Chondrocyte (in vitro differentiated cells): ENCODE measurements at regions not wholly inside any gene's neighbourhood (a gene's known extent, or its start where the extent isn't known, plus 50 kb on each side); places are given as distances from the start of the nearest gene placed in this dataset.
"Not testable (repeated sequence)": the region's sequence is repeated elsewhere in the genome, so short reads cannot be mapped to it uniquely, and the experiment has no call there.

Source experiments
- DNase-seq: peaks from one replicate; pipeline ENCODE4 v3.0.0; 2021; ENCODE audit warnings: mixed read lengths, low spot score
- H3K27ac Mint-ChIP-seq: one replicate; pipeline ENCODE4 v1.8.0; 2021; ENCODE audit warnings: mild to moderate bottlenecking, moderate library complexity, mixed read lengths; ENCODE audit not compliant: unreplicated experiment
- H3K27me3 Mint-ChIP-seq: 2 replicates; pipeline ENCODE4 v1.8.0; 2021; ENCODE audit warnings: low read depth, mixed read lengths
- H3K36me3 Mint-ChIP-seq: 2 replicates; pipeline ENCODE4 v1.8.0; 2021; ENCODE audit warnings: low read depth, mixed read lengths
- H3K4me1 Mint-ChIP-seq: 2 replicates; pipeline ENCODE4 v1.8.0; 2021; ENCODE audit warnings: low read depth, mild to moderate bottlenecking, mixed read lengths
- H3K4me3 Mint-ChIP-seq: one replicate; pipeline ENCODE4 v1.8.0; 2021; ENCODE audit warnings: mild to moderate bottlenecking, moderate library complexity, mixed read lengths; ENCODE audit not compliant: unreplicated experiment
- H3K9me3 Mint-ChIP-seq: 2 replicates; pipeline ENCODE4 v1.8.0; 2021; ENCODE audit warnings: low read depth, mixed read lengths
- CTCF ChIP-seq: fragments of 200-600 bp; sonication (generic); IDR thresholded peaks from 2 replicates; pipeline ENCODE4 v1.5.0; 2021; ENCODE audit warnings: antibody characterized with exemption, mild to moderate bottlenecking, moderate library complexity

GRCh38 chr12:131213896-131214442 is 260.3 kb downstream of the ADGRD1 start:
- no peak for TF ChIP-seq CTCF
- no peaks in the 10 kb centered on the region for H3K36me3 Mint-ChIP-seq
- H3K9me3 Mint-ChIP-seq: peaks cover 9% of the 10 kb centered on the region
- H3K4me1 Mint-ChIP-seq: peaks cover 4% of the 10 kb centered on the region
- H3K4me3 Mint-ChIP-seq: no peak overlapping the region
- H3K27me3 Mint-ChIP-seq: peaks cover 20% of the 10 kb centered on the region
- DNase-seq: no peak
- no peak overlapping the region for H3K27ac Mint-ChIP-seq

GRCh38 chr12:131214936-131215335 is 261.2 kb downstream of the ADGRD1 start:
- H3K27me3 Mint-ChIP-seq: peaks cover 20% of the 10 kb centered on the region
- H3K4me3 Mint-ChIP-seq, DNase-seq, H3K9me3 Mint-ChIP-seq, H3K27ac Mint-ChIP-seq, H3K36me3 Mint-ChIP-seq, H3K4me1 Mint-ChIP-seq: not testable (repeated sequence)

GRCh38 chr12:131216587-131216986 is 262.9 kb downstream of the ADGRD1 start:
- not testable (repeated sequence) for H3K9me3 Mint-ChIP-seq, H3K4me3 Mint-ChIP-seq, H3K27ac Mint-ChIP-seq, H3K36me3 Mint-ChIP-seq, DNase-seq, H3K4me1 Mint-ChIP-seq
- H3K27me3 Mint-ChIP-seq: peaks cover 22% of the 10 kb centered on the region

- Mint-ChIP-seq H3K27ac (no peak overlapping the region), H3K4me1 (peaks cover 8% of the 10 kb centered on the region), H3K27me3 (peaks cover 20% of the 10 kb centered on the region), H3K9me3 (peaks cover 9% of the 10 kb centered on the region), H3K4me3 (no peak overlapping the region), H3K36me3 (no peaks in the 10 kb centered on the region)
- no peak for DNase-seq
- no peak for TF ChIP-seq CTCF
Measured at GRCh38 chr12:131217024-131217586, 263.4 kb downstream of the ADGRD1 start.

- peaks cover under 1% of the 10 kb centered on the region for H3K9me3 Mint-ChIP-seq
Measured at GRCh38 chr12:131218026-131218922, 264.6 kb downstream of the ADGRD1 start.

More at GRCh38 chr12:131218026-131218922, 264.6 kb downstream of the ADGRD1 start:
- no peak for DNase-seq
- H3K4me3 Mint-ChIP-seq: no peak overlapping the region
- no peak for TF ChIP-seq CTCF
- H3K36me3 Mint-ChIP-seq: no peaks in the 10 kb centered on the region
- peaks cover 20% of the 10 kb centered on the region for H3K27me3 Mint-ChIP-seq
- H3K4me1 Mint-ChIP-seq: peaks cover 13% of the 10 kb centered on the region
- H3K27ac Mint-ChIP-seq: no peak overlapping the region
